ENCODE measurements at regions not wholly inside any gene's neighbourhood (a gene's known extent, or its start where the extent isn't known, plus 50 kb on each side); places are given as distances from the start of the nearest gene placed in this dataset.

GRCh38 chr16:50992350-50993032 lies 158.6 kb downstream of the SALL1 start:
- no peak for DNase-seq

- DNase-seq: no peak
Observed at GRCh38 chr16:50991436-50991835, 159.6 kb downstream of the SALL1 start.

- DNase-seq: no peak
Observed at GRCh38 chr16:50991006-50991405, 160.1 kb downstream of the SALL1 start.

- DNase-seq: no peak
Observed at GRCh38 chr16:50989047-50989446, 162.0 kb downstream of the SALL1 start.

- no peak for DNase-seq
Observed at GRCh38 chr16:50988441-50988840, 162.6 kb downstream of the SALL1 start.

GRCh38 chr16:50986453-50986852 lies 164.6 kb downstream of the SALL1 start:
- no peak for DNase-seq

GRCh38 chr16:50985733-50986132 lies 165.3 kb downstream of the SALL1 start:
- no peak for DNase-seq

GRCh38 chr16:50984688-50985087 lies 166.4 kb downstream of the SALL1 start:
- DNase-seq: no peak

- DNase-seq: no peak
Observed at GRCh38 chr16:50982808-50983207, 168.3 kb downstream of the SALL1 start.

GRCh38 chr16:50981951-50982350 lies 169.1 kb downstream of the SALL1 start:
- DNase-seq: no peak

GRCh38 chr16:50980666-50981065 lies 170.4 kb downstream of the SALL1 start:
- DNase-seq: no peak

- DNase-seq: no peak
Observed at GRCh38 chr16:50979806-50980620, 171.1 kb downstream of the SALL1 start.

- DNase-seq: no peak
Observed at GRCh38 chr16:50977138-50977537, 173.9 kb downstream of the SALL1 start.

- DNase-seq: no peak
Observed at GRCh38 chr16:50974438-50975036, 176.5 kb downstream of the SALL1 start.

GRCh38 chr16:50972876-50973275 lies 178.2 kb downstream of the SALL1 start:
- DNase-seq: no peak

- DNase-seq: no peak
Observed at GRCh38 chr16:50970281-50970680, 180.8 kb downstream of the SALL1 start.

GRCh38 chr16:50967827-50968612 lies 183.1 kb downstream of the SALL1 start:
- DNase-seq: no peak

- DNase-seq: no peak
Observed at GRCh38 chr16:50964491-50964890, 186.6 kb downstream of the SALL1 start.

GRCh38 chr16:50961952-50962351 lies 189.1 kb downstream of the SALL1 start:
- DNase-seq: no peak

- DNase-seq: no peak
Observed at GRCh38 chr16:50960517-50961202, 190.4 kb downstream of the SALL1 start.

- no peak for DNase-seq
Observed at GRCh38 chr16:50957056-50957455, 194.0 kb downstream of the SALL1 start.

GRCh38 chr16:50956637-50957036 lies 194.4 kb downstream of the SALL1 start:
- no peak for DNase-seq

- DNase-seq: no peak
Observed at GRCh38 chr16:50955311-50955710, 195.8 kb downstream of the SALL1 start.
